Caco-2 (cell line): ENCODE measurements at regions not wholly inside any gene's neighbourhood (a gene's known extent, or its start where the extent isn't known, plus 50 kb on each side); places are given as distances from the start of the nearest gene placed in this dataset.

Source experiments
- BruUV-seq: library from RNA; stranded (reverse); fragments of 400-500 nt; replicated peaks from 2 replicates; lab custom pipeline; 2021; lab: Mats Ljungman, UMichigan
- CTCF ChIA-PET: fragments of 300-600 bp; sonication (Branson Sonifier 250); formaldehyde crosslinking; loops from one replicate; lab custom pipeline; 2022; ENCODE audit warnings: antibody characterized with exemption; lab: Charles Lee
- POLR2A ChIA-PET: fragments of 300-600 bp; sonication (Branson Sonifier 250); formaldehyde crosslinking; loops from one replicate; lab custom pipeline; 2022; ENCODE audit warnings: antibody characterized with exemption; lab: Charles Lee
- DNase-seq, 2 experiments: peaks; one replicate each; pipeline versions ENCODE4 v3.0.0 to v3.0.0-alpha.2; 2020 to 2022
- H3K27me3 ChIP-seq: replicated peaks from 2 replicates; pipeline ENCODE4 v1.6.0; 2011; ENCODE audit warnings: low read length; ENCODE audit not compliant: control insufficient read depth, insufficient read depth
- H3K36me3 ChIP-seq: 2 replicates; pipeline ENCODE4 v1.5.1; 2011; ENCODE audit warnings: low read length; ENCODE audit not compliant: control insufficient read depth, insufficient read depth
- H3K4me1 ChIP-seq: fragments of 250-450 bp; sonication (Bioruptor Pico); 2 replicates; pipeline ENCODE4 v1.5.1; 2020; ENCODE audit warnings: mild to moderate bottlenecking
- H3K4me3 ChIP-seq: 2 replicates; pipeline ENCODE4 v1.5.1; 2011; ENCODE audit warnings: low read depth, mild to moderate bottlenecking, control low read depth, low read length
- H3K9me3 ChIP-seq: fragments of 250-450 bp; sonication (Bioruptor Pico); 2 replicates; pipeline ENCODE4 v1.5.1; 2020; ENCODE audit warnings: mild to moderate bottlenecking, moderate library complexity
- H3K27ac Mint-ChIP-seq: one replicate; pipeline ENCODE4 v1.8.0; 2022; ENCODE audit warnings: mixed read lengths; ENCODE audit not compliant: unreplicated experiment
- H3K27me3 Mint-ChIP-seq: one replicate; pipeline ENCODE4 v1.8.0; 2022; ENCODE audit warnings: mixed read lengths; ENCODE audit not compliant: insufficient read depth, unreplicated experiment
- H3K36me3 Mint-ChIP-seq: one replicate; pipeline ENCODE4 v1.8.0; 2022; ENCODE audit warnings: mild to moderate bottlenecking, mixed read lengths; ENCODE audit not compliant: insufficient read depth, unreplicated experiment
- H3K4me1 Mint-ChIP-seq: one replicate; pipeline ENCODE4 v1.8.0; 2022; ENCODE audit warnings: low read depth, mixed read lengths; ENCODE audit not compliant: unreplicated experiment
- H3K4me3 Mint-ChIP-seq: one replicate; pipeline ENCODE4 v1.8.0; 2022; ENCODE audit warnings: mild to moderate bottlenecking, moderate library complexity, mixed read lengths; ENCODE audit not compliant: unreplicated experiment
- H3K9me3 Mint-ChIP-seq: one replicate; pipeline ENCODE4 v1.8.0; 2022; ENCODE audit warnings: mixed read lengths; ENCODE audit not compliant: unreplicated experiment
- CTCF ChIP-seq, 2 experiments: fragments of 200-600 bp in 1 of 2; IDR thresholded peaks; 1 replicate in 1 of 2; 2 replicates in 1 of 2; pipeline versions ENCODE4 v1.5.1 to v1.8.0; 2011 to 2022; ENCODE audit warnings: antibody characterized with exemption in 1 of 2, control low read depth in 1 of 2, inconsistent platforms in 1 of 2, low read depth in 1 of 2, low read length in 1 of 2, mild to moderate bottlenecking in 1 of 2, moderate library complexity in 1 of 2; ENCODE audit not compliant: insufficient read depth in 1 of 2, severe bottlenecking in 1 of 2, unreplicated experiment in 1 of 2
- intact Hi-C: fragments of 100-400 bp; cut with micrococcal nuclease; formaldehyde crosslinking; loops from one replicate; pipeline ENCODE4 v1.10.0; 2022; ENCODE audit not compliant: unreplicated experiment

- Histone ChIP-seq H3K4me1 (no peaks in the 10 kb centered on the region), H3K27me3 (no peaks in the 10 kb centered on the region), H3K9me3 (0 out of 2 replicates have a peak, but pooled peaks cover 3% of the 10 kb centered on the region), H3K4me3 (no peak overlapping the region), H3K36me3 (no peaks in the 10 kb centered on the region)
- Mint-ChIP-seq H3K27ac (no peak overlapping the region), H3K36me3 (no peaks in the 10 kb centered on the region), H3K4me3 (no peak overlapping the region), H3K4me1 (no peaks in the 10 kb centered on the region), H3K9me3 (no peaks in the 10 kb centered on the region), H3K27me3 (no peaks in the 10 kb centered on the region)
- intact Hi-C loops, result no loop called here
- no TSS peak for BruUV-seq
- no peak for TF ChIP-seq CTCF (IDR thresholded peaks at IDR 0.05; ENCODE audit: insufficient read depth in 1 of 2, low read depth in 1 of 2, low read length in 1 of 2, severe bottlenecking in 1 of 2, unreplicated experiment in 1 of 2)
- CTCF ChIA-PET, result no interaction called here
- DNase-seq, result no peak
- POLR2A ChIA-PET, result no interaction called here
Measured at GRCh38 chr7:153522261-153522660, 529.9 kb upstream of the DPP6 start.

- Mint-ChIP-seq H3K4me1 (no peaks in the 10 kb centered on the region), H3K36me3 (no peaks in the 10 kb centered on the region), H3K27ac (no peak overlapping the region), H3K9me3 (no peaks in the 10 kb centered on the region), H3K27me3 (no peaks in the 10 kb centered on the region), H3K4me3 (no peak overlapping the region)
- Histone ChIP-seq H3K9me3 (0 out of 2 replicates have a peak, but pooled peaks cover 3% of the 10 kb centered on the region), H3K4me3 (no peak overlapping the region), H3K36me3 (no peaks in the 10 kb centered on the region), H3K4me1 (no peaks in the 10 kb centered on the region), H3K27me3 (no peaks in the 10 kb centered on the region)
- ChIA-PET POLR2A (no interaction called here), CTCF (no interaction called here)
- no peak for TF ChIP-seq CTCF (IDR thresholded peaks at IDR 0.05; ENCODE audit: insufficient read depth in 1 of 2, low read depth in 1 of 2, low read length in 1 of 2, severe bottlenecking in 1 of 2, unreplicated experiment in 1 of 2)
- BruUV-seq, result no TSS peak
- intact Hi-C loops, result no loop called here
- DNase-seq, result no peak
Measured at GRCh38 chr7:153523320-153524015, 528.7 kb upstream of the DPP6 start.

- Histone ChIP-seq H3K4me3 (no peak overlapping the region), H3K27me3 (no peaks in the 10 kb centered on the region), H3K4me1 (no peaks in the 10 kb centered on the region), H3K9me3 (0 out of 2 replicates have a peak, but pooled peaks cover 3% of the 10 kb centered on the region), H3K36me3 (no peaks in the 10 kb centered on the region)
- DNase-seq, result no peak
- no peak overlapping the region for H3K27ac Mint-ChIP-seq
- ChIA-PET POLR2A (no interaction called here), CTCF (no interaction called here)
- intact Hi-C loops, result no loop called here
- no peaks in the 10 kb centered on the region for H3K36me3 Mint-ChIP-seq
- no peaks in the 10 kb centered on the region for H3K27me3 Mint-ChIP-seq
- H3K4me1 Mint-ChIP-seq, result no peaks in the 10 kb centered on the region
- H3K4me3 Mint-ChIP-seq, result no peak overlapping the region
- H3K9me3 Mint-ChIP-seq, result no peaks in the 10 kb centered on the region
- no peak for TF ChIP-seq CTCF (IDR thresholded peaks at IDR 0.05; ENCODE audit: insufficient read depth in 1 of 2, low read depth in 1 of 2, low read length in 1 of 2, severe bottlenecking in 1 of 2, unreplicated experiment in 1 of 2)
- BruUV-seq, result no TSS peak
Measured at GRCh38 chr7:153524070-153524601, 528.1 kb upstream of the DPP6 start.
